Mesendoderm (in vitro differentiated cells): ENCODE measurements at regions not wholly inside any gene's neighbourhood (a gene's known extent, or its start where the extent isn't known, plus 50 kb on each side); places are given as distances from the start of the nearest gene placed in this dataset.

ENCODE experiments used
- DNase-seq: peaks from one replicate; pipeline ENCODE4 v3.0.0; 2013
- H2AK5ac ChIP-seq: 2 replicates; pipeline ENCODE4 v1.6.1; 2013; ENCODE audit warnings: low read length, inconsistent platforms
- H2BK120ac ChIP-seq: 2 replicates; pipeline ENCODE4 v1.6.1; 2013; ENCODE audit warnings: low read depth, mild to moderate bottlenecking, low read length, moderate library complexity, mixed read lengths
- H2BK15ac ChIP-seq: replicated peaks from 2 replicates; pipeline ENCODE4 v1.6.1; 2013; ENCODE audit warnings: low read depth, mild to moderate bottlenecking, moderate library complexity
- H2BK5ac ChIP-seq: 2 replicates; pipeline ENCODE4 v1.6.1; 2013; ENCODE audit warnings: low read length, inconsistent platforms
- H3K18ac ChIP-seq: 2 replicates; pipeline ENCODE4 v1.6.1; 2013; ENCODE audit warnings: mild to moderate bottlenecking, low read length, mixed read lengths
- H3K23ac ChIP-seq: one replicate; pipeline ENCODE4 v1.6.1; 2013; ENCODE audit warnings: low read length
- H3K27ac ChIP-seq: 2 replicates; pipeline ENCODE4 v1.5.1; 2013; ENCODE audit warnings: low read depth, mild to moderate bottlenecking, inconsistent platforms, low read length, moderate library complexity
- H3K27me3 ChIP-seq: 2 replicates; pipeline ENCODE4 v1.6.1; 2013; ENCODE audit warnings: low read length, control low read depth, mild to moderate bottlenecking, inconsistent platforms; ENCODE audit not compliant: insufficient read depth, poor library complexity
- H3K36me3 ChIP-seq: 2 replicates; pipeline ENCODE4 v1.6.1; 2013; ENCODE audit warnings: low read length, inconsistent platforms; ENCODE audit not compliant: control insufficient read depth, insufficient read depth
- H3K4ac ChIP-seq: one replicate; pipeline ENCODE4 v1.6.1; 2013; ENCODE audit warnings: low read depth, mild to moderate bottlenecking, low read length, moderate library complexity
- H3K4me1 ChIP-seq: 2 replicates; pipeline ENCODE4 v1.6.1; 2013; ENCODE audit warnings: low read depth, low read length, inconsistent platforms; ENCODE audit not compliant: control insufficient read depth
- H3K4me2 ChIP-seq: 2 replicates; pipeline ENCODE4 v1.6.1; 2013; ENCODE audit warnings: low read length
- H3K4me3 ChIP-seq: 2 replicates; pipeline ENCODE4 v1.5.1; 2013; ENCODE audit warnings: mild to moderate bottlenecking, low read length
- H3K56ac ChIP-seq: one replicate; pipeline ENCODE4 v1.6.1; 2013; ENCODE audit warnings: low read length
- H3K79me1 ChIP-seq: 2 replicates; pipeline ENCODE4 v1.6.1; 2013; ENCODE audit warnings: low read length, inconsistent platforms
- H3K79me2 ChIP-seq: 2 replicates; pipeline ENCODE4 v1.6.1; 2013; ENCODE audit warnings: mild to moderate bottlenecking, low read length; ENCODE audit not compliant: control insufficient read depth, insufficient read depth
- H3K9ac ChIP-seq: 2 replicates; pipeline ENCODE4 v1.6.1; 2013; ENCODE audit warnings: low read length, inconsistent platforms
- H4K5ac ChIP-seq: one replicate; pipeline ENCODE4 v1.6.1; 2013; ENCODE audit warnings: low read length
- H4K8ac ChIP-seq: one replicate; pipeline ENCODE4 v1.6.1; 2013; ENCODE audit warnings: low read depth, mild to moderate bottlenecking, control low read depth, low read length, moderate library complexity
- WGBS: extraction: QIAGEN DNeasy Blood & Tissue Kit; methylation state at CpG from one replicate; pipeline ENCODE4 v1.1.7; 2013; ENCODE audit warnings: low lambda C conversion rate, missing lambda C conversion rate; ENCODE audit not compliant: insufficient coverage; ENCODE audit errors: extremely low coverage; 5-methylcytosine and 5-hydroxymethylcytosine counted together

DNA sequence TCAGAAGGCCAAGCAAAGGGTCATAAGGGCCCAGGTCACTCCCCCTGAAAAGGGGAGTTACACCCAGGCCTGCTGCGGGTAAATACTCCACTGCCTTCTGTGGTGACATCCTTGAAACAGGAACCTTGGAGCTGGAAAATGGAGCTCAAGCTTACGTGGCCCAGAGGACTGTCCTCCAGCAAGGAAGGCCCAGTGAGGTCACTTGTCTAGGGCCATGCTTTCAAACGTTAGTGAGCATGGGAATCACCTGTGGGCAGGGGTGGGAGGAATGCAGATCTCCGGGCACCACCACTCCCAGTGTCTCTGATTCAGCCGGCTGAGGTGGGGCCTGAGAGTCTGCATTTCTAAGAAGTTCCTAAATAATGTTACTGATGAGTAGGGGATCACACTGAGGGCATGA is 140.5 kb upstream of the CCND2 start:
- WGBS: no CpG with 5 or more reads among the region's 5 CpGs
- Histone ChIP-seq H2BK15ac (no peak overlapping the region), H4K5ac (no peak overlapping the region), H2AK5ac (no peak overlapping the region), H3K79me1 (no peaks in the 10 kb centered on the region), H3K4me1 (peaks cover 11% of the 10 kb centered on the region), H3K27me3 (no peaks in the 10 kb centered on the region), H3K4ac (no peak overlapping the region), H3K56ac (peak overlapping the region; percentile 45), H3K9ac (no peak overlapping the region), H4K8ac (no peak overlapping the region), H3K36me3 (no peaks in the 10 kb centered on the region), H3K27ac (no peak overlapping the region), H3K4me2 (no peak overlapping the region), H3K18ac (no peak overlapping the region), H3K23ac (no peak overlapping the region), H2BK120ac (no peak overlapping the region), H3K79me2 (no peaks in the 10 kb centered on the region), H3K4me3 (no peak overlapping the region), H2BK5ac (no peak overlapping the region)
- DNase-seq: no peak

DNA sequence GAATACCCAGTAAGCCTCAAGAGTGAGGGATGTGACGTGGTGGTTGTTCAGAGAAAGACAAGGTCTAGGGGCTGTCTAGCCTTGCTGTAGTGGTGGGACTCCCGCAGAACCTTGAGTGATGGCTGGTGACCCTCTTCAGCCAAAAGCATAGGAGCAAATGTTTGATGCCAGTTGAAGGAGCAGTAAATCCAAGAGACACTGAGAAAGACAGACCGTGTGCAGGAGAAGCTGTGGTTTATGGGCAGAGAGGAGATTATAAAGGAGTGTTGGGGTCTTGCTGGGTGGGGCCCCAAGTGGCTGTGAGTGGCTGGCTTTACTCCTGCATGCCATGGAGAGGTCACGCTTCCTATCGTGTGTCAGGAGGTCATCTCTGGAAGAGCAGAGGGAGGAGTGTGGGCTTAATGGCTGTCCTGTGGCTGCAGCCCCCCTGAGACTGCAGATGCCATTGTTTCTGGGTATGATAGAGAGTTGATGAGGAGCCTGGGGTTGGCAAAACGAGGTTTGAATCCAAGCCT is 152.0 kb upstream of the CCND2 start:
- no peak overlapping the region for H3K23ac ChIP-seq
- no peak overlapping the region for H2BK15ac ChIP-seq
- DNase-seq: no peak
- H3K4me3 ChIP-seq: no peak overlapping the region
- no peak overlapping the region for H3K4me2 ChIP-seq
- H3K79me2 ChIP-seq: no peaks in the 10 kb centered on the region
- no peaks in the 10 kb centered on the region for H3K27me3 ChIP-seq
- no peak overlapping the region for H4K8ac ChIP-seq
- no peak overlapping the region for H4K5ac ChIP-seq
- H3K27ac ChIP-seq: no peak overlapping the region
- no CpG with 5 or more reads among the region's 6 CpGs for WGBS
- no peak overlapping the region for H3K9ac ChIP-seq
- no peaks in the 10 kb centered on the region for H3K36me3 ChIP-seq
- no peak overlapping the region for H2AK5ac ChIP-seq
- H3K4me1 ChIP-seq: no peaks in the 10 kb centered on the region
- H3K4ac ChIP-seq: no peak overlapping the region
- H2BK5ac ChIP-seq: no peak overlapping the region
- H3K18ac ChIP-seq: no peak overlapping the region
- H2BK120ac ChIP-seq: no peak overlapping the region
- H3K79me1 ChIP-seq: no peaks in the 10 kb centered on the region
- H3K56ac ChIP-seq: no peak overlapping the region

GRCh38 chr12:4120316-4120917 is 153.1 kb upstream of the CCND2 start:
- Histone ChIP-seq H3K36me3 (no peaks in the 10 kb centered on the region), H2AK5ac (no peak overlapping the region), H4K5ac (no peak overlapping the region), H3K23ac (no peak overlapping the region), H3K4me2 (no peak overlapping the region), H3K9ac (no peak overlapping the region), H3K4me3 (no peak overlapping the region), H3K27me3 (no peaks in the 10 kb centered on the region), H3K27ac (no peak overlapping the region), H3K56ac (no peak overlapping the region), H2BK120ac (no peak overlapping the region), H3K79me2 (no peaks in the 10 kb centered on the region), H3K4me1 (peaks cover 4% of the 10 kb centered on the region), H3K4ac (no peak overlapping the region), H2BK5ac (no peak overlapping the region), H4K8ac (no peak overlapping the region), H3K18ac (no peak overlapping the region), H3K79me1 (no peaks in the 10 kb centered on the region), H2BK15ac (no peak overlapping the region)
- no peak for DNase-seq
- WGBS: no CpG with 5 or more reads among the region's 5 CpGs

DNA sequence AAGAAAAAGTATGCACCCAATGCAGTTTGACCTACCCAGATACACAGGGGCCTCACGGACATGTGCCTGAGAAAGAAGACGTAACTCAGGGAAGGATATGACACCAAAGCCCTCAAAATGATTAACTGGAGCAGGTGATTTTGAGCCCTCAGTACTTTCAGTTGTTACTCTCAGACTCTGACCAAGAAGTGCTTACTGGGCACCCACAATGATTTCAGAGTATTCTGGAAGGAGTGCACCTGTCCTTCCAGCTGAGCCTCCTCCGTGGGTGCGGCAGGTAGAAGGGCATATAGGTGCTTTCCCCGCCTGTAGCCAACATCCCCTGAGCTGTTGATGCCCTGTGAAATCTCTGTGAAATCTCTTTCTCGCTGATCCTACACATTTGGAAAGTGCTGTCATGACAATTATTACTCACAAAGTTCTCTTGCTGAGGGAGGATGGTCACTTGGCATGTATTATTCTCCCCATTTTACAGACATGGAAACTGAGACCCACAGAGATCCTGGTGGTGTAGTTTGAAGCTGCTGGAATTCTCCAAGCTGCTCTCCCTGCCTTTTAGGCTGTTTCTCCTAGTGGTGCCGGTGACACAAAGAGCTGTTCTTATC is 154.3 kb upstream of the CCND2 start:
- Histone ChIP-seq H3K4me1 (peaks cover 5% of the 10 kb centered on the region), H3K4ac (no peak overlapping the region), H3K56ac (no peak overlapping the region), H3K9ac (no peak overlapping the region), H3K27ac (no peak overlapping the region), H4K8ac (no peak overlapping the region), H3K18ac (no peak overlapping the region), H3K4me3 (no peak overlapping the region), H3K23ac (no peak overlapping the region), H2AK5ac (no peak overlapping the region), H3K79me2 (no peaks in the 10 kb centered on the region), H3K79me1 (no peaks in the 10 kb centered on the region), H4K5ac (no peak overlapping the region), H3K36me3 (no peaks in the 10 kb centered on the region), H2BK15ac (no peak overlapping the region), H3K27me3 (no peaks in the 10 kb centered on the region), H2BK120ac (no peak overlapping the region), H3K4me2 (no peak overlapping the region), H2BK5ac (no peak overlapping the region)
- WGBS: no CpG with 5 or more reads among the region's 7 CpGs
- DNase-seq: no peak

GRCh38 chr12:4118601-4119156 is 154.9 kb upstream of the CCND2 start:
- H3K27me3 ChIP-seq: no peaks in the 10 kb centered on the region
- no CpG with 5 or more reads among the region's 7 CpGs for WGBS
- H3K18ac ChIP-seq: no peak overlapping the region

More at GRCh38 chr12:4118601-4119156, 154.9 kb upstream of the CCND2 start:
- Histone ChIP-seq H3K4me2 (no peak overlapping the region), H3K36me3 (no peaks in the 10 kb centered on the region), H3K56ac (no peak overlapping the region), H3K4me1 (peaks cover 5% of the 10 kb centered on the region), H3K79me1 (no peaks in the 10 kb centered on the region), H2BK15ac (no peak overlapping the region), H4K8ac (no peak overlapping the region), H3K79me2 (no peaks in the 10 kb centered on the region), H3K23ac (no peak overlapping the region), H2BK5ac (no peak overlapping the region), H3K9ac (no peak overlapping the region), H4K5ac (no peak overlapping the region), H3K4ac (no peak overlapping the region), H2AK5ac (no peak overlapping the region), H3K4me3 (no peak overlapping the region), H2BK120ac (no peak overlapping the region), H3K27ac (no peak overlapping the region)
- no peak for DNase-seq
